PFSK-1 (cell line): ENCODE measurements at regions not wholly inside any gene's neighbourhood (a gene's known extent, or its start where the extent isn't known, plus 50 kb on each side); places are given as distances from the start of the nearest gene placed in this dataset.

Experiments used
- POLR2AphosphoS5 ChIP-seq: IDR thresholded peaks from 2 replicates; pipeline ENCODE4 v1.6.1; 2012; ENCODE audit warnings: low read depth, mild to moderate bottlenecking, control low read depth, low read length, moderate library complexity
- SIN3A ChIP-seq: IDR thresholded peaks from 2 replicates; pipeline ENCODE4 v1.6.1; 2012; ENCODE audit warnings: mild to moderate bottlenecking, low read length, moderate library complexity, borderline replicate concordance; ENCODE audit not compliant: insufficient read depth

GRCh38 chr20:22529150-22530019, 55.0 kb downstream of the FOXA2 start:
- TF ChIP-seq POLR2AphosphoS5 (no peak), SIN3A (no peak)
